Fibroblast of skin of left quadriceps (primary cell): ENCODE measurements at regions not wholly inside any gene's neighbourhood (a gene's known extent, or its start where the extent isn't known, plus 50 kb on each side); places are given as distances from the start of the nearest gene placed in this dataset.

ENCODE experiments used
- DNase-seq, 2 experiments: peaks; one replicate each; pipeline ENCODE4 v3.0.0-alpha.2; 2013; ENCODE audit warnings: low read depth in 2 of 2

DNA sequence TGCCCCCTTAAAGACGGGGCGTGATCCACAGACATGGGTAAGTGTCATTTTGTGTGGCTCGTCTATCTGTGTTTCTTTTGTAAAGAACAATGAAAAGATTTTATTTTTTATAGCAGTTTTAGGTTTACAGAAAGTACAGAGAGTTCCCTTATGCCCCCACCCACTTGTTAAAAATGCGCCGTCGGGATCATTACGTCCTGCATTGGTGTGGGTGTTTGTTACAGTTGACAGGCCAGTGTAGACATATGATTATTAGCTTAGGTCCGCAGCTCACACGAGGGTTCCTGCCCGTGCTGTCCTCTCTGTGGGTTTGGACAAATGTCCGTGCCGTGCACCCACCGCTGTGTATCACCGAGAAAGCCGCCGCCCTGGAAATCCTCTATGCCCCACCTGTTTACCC lies 50.5 kb downstream of the RGS12 start:
- DNase-seq = no peak

GRCh38 chr4:3344104-3344503 lies 51.3 kb downstream of the RGS12 start:
- DNase-seq = no peak

- DNase-seq = no peak
Measured at GRCh38 chr4:3344596-3344995, 51.8 kb downstream of the RGS12 start.

- no peak for DNase-seq
Measured at GRCh38 chr4:3345384-3345783, 52.6 kb downstream of the RGS12 start.

- peak; percentile 56 to 59 for DNase-seq
Measured at GRCh38 chr4:3346146-3346545, 53.3 kb downstream of the RGS12 start.

DNA sequence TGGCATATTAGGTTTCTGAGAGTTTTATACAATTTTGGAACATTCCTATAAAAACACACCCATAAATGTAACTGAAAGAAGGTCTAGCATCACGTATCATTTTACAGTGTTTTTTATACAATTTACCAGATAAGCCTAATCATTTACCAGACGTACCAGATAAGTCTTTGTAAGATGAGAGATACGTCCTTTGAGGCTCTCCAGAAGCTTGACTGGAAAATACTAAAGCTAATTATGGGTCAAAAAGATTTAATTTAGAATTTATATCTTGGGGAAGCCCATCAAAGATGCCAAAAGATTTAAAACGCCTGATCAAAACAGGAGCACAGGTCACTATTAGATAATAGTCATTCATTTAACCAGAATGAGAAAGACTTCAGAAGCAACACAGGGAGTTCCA lies 55.0 kb downstream of the RGS12 start:
- no peak for DNase-seq

DNA sequence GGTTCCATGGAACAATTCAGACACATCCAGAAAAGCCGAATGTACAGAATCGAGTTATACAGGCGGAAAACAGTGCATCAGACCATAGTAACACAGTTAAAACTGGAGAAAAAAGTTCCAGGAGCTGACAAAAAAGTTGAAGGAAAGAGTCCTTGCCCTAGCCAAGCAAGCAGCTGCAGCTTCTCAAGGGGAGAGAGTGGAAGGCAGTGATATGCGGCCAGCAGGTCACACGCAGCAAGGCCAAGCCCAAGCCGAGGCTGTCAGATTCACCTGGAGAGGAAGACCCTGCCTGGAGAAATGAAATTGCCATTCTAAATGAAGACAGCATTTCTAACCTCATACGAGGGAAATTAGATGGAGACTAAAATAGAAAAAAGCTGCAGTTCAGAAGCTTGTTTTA lies 55.8 kb downstream of the RGS12 start:
- DNase-seq = no peak

GRCh38 chr4:3349116-3349515 lies 56.3 kb downstream of the RGS12 start:
- no peak for DNase-seq

DNA sequence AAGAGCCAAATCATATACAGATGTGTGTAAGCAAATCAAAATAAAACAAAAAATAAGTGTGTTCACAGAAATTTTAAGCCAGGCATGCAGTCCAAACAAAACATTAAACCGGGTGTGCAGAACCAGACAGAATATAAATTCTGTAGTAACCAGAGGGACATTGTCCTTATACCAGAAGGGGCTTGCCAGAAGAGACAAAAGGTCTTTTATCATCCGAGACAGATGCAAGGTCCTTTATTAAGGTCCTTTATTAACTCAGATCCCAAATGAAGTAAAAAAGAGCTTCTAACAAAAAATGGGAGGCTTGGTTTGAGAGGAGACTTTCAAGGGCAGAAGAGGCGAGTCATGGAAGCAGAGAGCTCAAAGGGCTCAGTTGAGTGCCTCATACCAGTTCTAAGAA lies 59.2 kb downstream of the RGS12 start:
- no peak for DNase-seq

- no peak for DNase-seq
Measured at GRCh38 chr4:3352505-3352904, 59.7 kb downstream of the RGS12 start.

DNA sequence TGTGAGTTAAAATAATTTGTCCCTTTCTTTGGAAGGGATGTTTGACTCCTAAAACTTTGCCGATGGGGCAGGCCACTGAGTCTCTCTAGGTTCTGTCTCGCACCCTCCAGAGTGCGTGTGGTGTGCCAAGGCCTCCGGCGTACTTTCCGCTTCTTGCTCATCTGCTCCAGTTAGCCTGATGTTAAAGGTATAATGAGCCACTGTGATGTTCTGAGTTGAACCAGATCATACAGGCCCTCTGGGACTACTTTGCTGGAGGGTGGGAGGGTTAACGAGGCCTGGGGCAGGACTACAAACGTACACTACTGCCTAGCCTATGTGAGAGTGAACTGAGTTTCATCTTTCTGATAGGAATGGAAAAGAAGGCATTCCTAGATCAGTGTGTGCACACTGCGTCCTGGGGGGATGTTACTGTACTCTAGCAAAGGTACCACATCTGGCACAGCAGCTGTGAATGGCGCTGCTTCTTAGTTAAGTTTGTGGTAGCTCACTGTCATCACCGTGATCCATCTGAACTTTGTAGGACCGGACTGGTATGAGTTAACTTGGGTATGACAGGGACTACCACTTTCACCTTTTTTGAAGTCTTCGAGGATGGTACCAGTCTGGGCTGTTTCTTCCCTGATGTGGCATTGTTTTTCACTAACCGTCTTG lies 60.2 kb downstream of the RGS12 start:
- DNase-seq = no peak

GRCh38 chr4:3353752-3354454 lies 61.1 kb downstream of the RGS12 start:
- DNase-seq = no peak

- no peak for DNase-seq
Measured at GRCh38 chr4:3354455-3354811, 61.6 kb downstream of the RGS12 start.

- DNase-seq = no peak
Measured at GRCh38 chr4:3355266-3355748, 62.5 kb downstream of the RGS12 start.

DNA sequence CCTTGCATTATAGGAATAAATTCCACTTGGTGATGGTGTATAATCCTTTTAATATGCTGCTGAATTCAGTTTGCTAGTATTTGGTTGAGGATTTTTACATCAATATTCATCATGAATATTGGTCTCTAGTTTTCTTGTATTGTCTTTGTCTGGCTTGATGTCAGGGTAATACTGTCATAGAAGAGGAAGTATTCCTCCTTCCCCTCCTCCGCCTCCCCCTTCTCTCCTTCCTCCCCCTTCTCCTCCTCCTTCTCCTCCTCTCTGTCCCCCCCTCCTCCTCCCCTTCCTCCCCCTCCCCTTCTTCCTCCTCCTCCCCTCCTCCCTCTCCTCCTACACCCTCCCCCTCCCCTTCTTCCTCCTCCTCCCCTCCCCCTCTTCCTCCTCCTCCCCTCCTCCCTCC lies 65.8 kb downstream of the RGS12 start:
- no peak for DNase-seq

- DNase-seq = no peak
Measured at GRCh38 chr4:3360777-3361176, 68.0 kb downstream of the RGS12 start.

DNA sequence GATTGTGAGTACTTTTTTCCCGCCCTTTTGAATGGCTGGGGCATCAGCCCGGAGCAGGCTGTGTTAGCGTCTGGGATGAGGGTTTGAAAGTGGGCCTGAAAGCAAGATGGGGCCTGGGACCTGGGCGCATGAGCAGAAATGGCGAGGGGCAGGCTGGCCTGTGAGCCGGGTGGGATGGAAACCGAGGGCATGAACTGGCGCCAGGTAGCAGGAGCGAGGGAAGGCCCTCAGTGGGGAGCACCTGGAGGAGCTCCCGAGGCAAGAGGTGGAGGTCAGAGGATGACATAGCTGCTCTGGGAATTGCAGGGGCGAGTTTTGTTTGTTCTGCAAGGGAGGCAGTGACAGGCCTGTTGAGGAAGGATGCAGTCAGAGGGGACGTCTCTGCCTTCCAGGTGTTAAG lies 68.6 kb downstream of the RGS12 start:
- no peak for DNase-seq

- no peak for DNase-seq
Measured at GRCh38 chr4:3361896-3362295, 69.1 kb downstream of the RGS12 start.

DNA sequence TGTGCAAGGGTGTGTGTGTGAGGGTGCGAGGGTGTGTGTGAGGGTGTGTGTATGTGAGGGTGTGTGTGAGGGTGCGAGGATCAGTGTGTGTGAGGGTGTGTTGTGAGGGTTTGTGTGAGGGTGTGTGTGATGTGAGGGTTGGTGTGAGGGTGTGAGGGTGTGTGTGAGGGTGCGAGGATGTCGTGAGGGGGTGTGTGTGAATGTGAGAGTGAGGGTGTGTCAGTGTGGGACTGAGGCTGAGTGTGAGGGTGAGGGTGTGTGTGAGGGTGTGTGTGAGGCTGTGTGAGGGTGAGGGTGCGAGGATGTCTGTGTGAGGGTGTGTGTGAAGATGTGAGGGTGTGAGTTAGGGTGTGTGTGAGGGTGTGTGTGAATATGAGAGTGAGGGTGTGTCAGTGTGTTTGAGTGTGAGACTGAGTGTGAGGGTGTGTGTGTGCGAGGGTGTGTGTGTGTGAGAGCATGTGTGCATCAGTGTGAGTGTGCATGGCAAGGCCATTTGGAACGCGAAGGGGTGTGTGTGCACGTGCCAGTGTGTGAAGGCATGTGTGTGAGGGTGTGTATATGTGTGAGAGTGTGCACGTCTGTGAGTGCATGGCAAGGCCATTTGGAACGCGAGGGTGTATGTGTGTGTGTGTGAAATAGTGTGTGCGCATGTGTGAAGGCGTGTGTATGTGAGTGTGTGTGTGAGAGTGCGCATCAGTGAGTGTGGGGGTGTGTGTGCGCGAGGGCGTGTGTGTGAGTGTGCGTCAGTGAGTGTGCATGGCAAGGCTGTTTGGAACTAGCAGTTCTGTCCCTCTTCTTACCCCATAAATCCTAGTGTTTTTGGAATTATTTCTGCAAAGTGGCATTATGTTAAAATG lies 69.8 kb downstream of the RGS12 start:
- no peak for DNase-seq

- no peak for DNase-seq
Measured at GRCh38 chr4:3363411-3364141, 70.8 kb downstream of the RGS12 start.

- no peak for DNase-seq
Measured at GRCh38 chr4:3364199-3364598, 71.4 kb downstream of the RGS12 start.
